CD4-positive, alpha-beta T cell (primary cell): ENCODE measurements at regions not wholly inside any gene's neighbourhood (a gene's known extent, or its start where the extent isn't known, plus 50 kb on each side); places are given as distances from the start of the nearest gene placed in this dataset.
"Not testable (repeated sequence)": the region's sequence is repeated elsewhere in the genome, so short reads cannot be mapped to it uniquely, and the experiment has no call there.

Experiments used
- ATAC-seq: fragments of 200-7000 bp; cut with Tn5 transposase; one replicate; pipeline ENCODE4 v1.10.0; 2022; ENCODE audit warnings: mild to moderate bottlenecking; ENCODE audit not compliant: poor library complexity
- CTCF ChIA-PET: fragments of 350-600 bp; sonication (Branson Sonifier 250); formaldehyde crosslinking; loops from one replicate; lab custom pipeline; 2021; ENCODE audit warnings: antibody characterized with exemption, inconsistent platforms; lab: Charles Lee
- POLR2A ChIA-PET: fragments of 350-600 bp; sonication (Branson Sonifier 250); formaldehyde crosslinking; loops from one replicate; lab custom pipeline; 2021; ENCODE audit warnings: antibody characterized with exemption, inconsistent platforms; lab: Charles Lee
- DNase-seq, 14 experiments: peaks; one replicate each; pipeline ENCODE4 v3.0.0-alpha.2; 2013 to 2020; ENCODE audit warnings: mixed read lengths in 2 of 14
- H3K27ac ChIP-seq, 2 donors: one replicate each; pipeline versions ENCODE4 v1.5.1 to v1.7.0; 2013; ENCODE audit warnings: low read length in 2 of 2, low read depth in 1 of 2, mild to moderate bottlenecking in 1 of 2
- H3K27me3 ChIP-seq, 2 experiments: 1 replicate in 1 of 2; 2 replicates in 1 of 2; pipeline versions ENCODE4 v1.6.1 to v1.7.0; 2013; ENCODE audit warnings: low read length in 2 of 2, control low read depth in 1 of 2, mild to moderate bottlenecking in 1 of 2, moderate library complexity in 1 of 2; ENCODE audit not compliant: insufficient read depth in 2 of 2, control insufficient read depth in 1 of 2
- H3K36me3 ChIP-seq: one replicate; pipeline ENCODE4 v1.6.1; 2013; ENCODE audit warnings: low read length, control low read depth; ENCODE audit not compliant: insufficient read depth
- H3K4me1 ChIP-seq: one replicate; pipeline ENCODE4 v1.6.1; 2013; ENCODE audit warnings: low read length, control low read depth; ENCODE audit not compliant: insufficient read depth
- H3K4me3 ChIP-seq: one replicate; pipeline ENCODE4 v1.5.1; 2013; ENCODE audit warnings: mild to moderate bottlenecking, low read length, moderate library complexity
- H3K9me3 ChIP-seq, 2 experiments: 1 replicate in 1 of 2; 2 replicates in 1 of 2; pipeline versions ENCODE4 v1.6.1 to v1.7.0; 2013; ENCODE audit warnings: low read length in 2 of 2, mild to moderate bottlenecking in 2 of 2, control low read depth in 1 of 2, moderate library complexity in 1 of 2; ENCODE audit not compliant: control insufficient read depth in 1 of 2, insufficient read depth in 1 of 2
- H3K27ac Mint-ChIP-seq: one replicate; pipeline ENCODE4 v1.8.0; 2020; ENCODE audit warnings: mixed read lengths
- H3K27me3 Mint-ChIP-seq: one replicate; pipeline ENCODE4 v1.8.0; 2021; ENCODE audit warnings: mixed read lengths
- H3K36me3 Mint-ChIP-seq: one replicate; pipeline ENCODE4 v1.8.0; 2021; ENCODE audit warnings: low read depth, mixed read lengths
- H3K4me1 Mint-ChIP-seq: one replicate; pipeline ENCODE4 v1.8.0; 2021; ENCODE audit warnings: low read depth, mixed read lengths
- H3K4me3 Mint-ChIP-seq: one replicate; pipeline ENCODE4 v1.8.0; 2020; ENCODE audit warnings: mild to moderate bottlenecking, mixed read lengths
- H3K9me3 Mint-ChIP-seq: one replicate; pipeline ENCODE4 v1.8.0; 2020; ENCODE audit warnings: mixed read lengths
- CTCF ChIP-seq: fragments of 200-600 bp; IDR thresholded peaks from one replicate; pipeline ENCODE4 v1.8.0; 2022; ENCODE audit warnings: antibody characterized with exemption, mild to moderate bottlenecking
- intact Hi-C, 2 experiments: fragments of 100-400 bp; cut with DNase I in 1 of 2; cut with micrococcal nuclease in 1 of 2; formaldehyde crosslinking; loops; one replicate each; pipeline versions ENCODE4 v1.15.1 to v1.9.0; 2023 to 2025; cut with DNase I, micrococcal nuclease

GRCh38 chr3:56935811-56936210 is 124.7 kb upstream of the SPATA12 start:
- no peaks in the 10 kb centered on the region for H3K36me3 ChIP-seq
- peaks cover 3% of the 10 kb centered on the region for H3K9me3 Mint-ChIP-seq
- no peaks in the 10 kb centered on the region for H3K36me3 Mint-ChIP-seq
- H3K9me3 ChIP-seq = peaks cover 4 to 7% of the 10 kb centered on the region in 2 experiments
- DNase-seq (no peak), ATAC-seq (no peak)
- CTCF ChIA-PET = no interaction called here
- H3K27me3 ChIP-seq = no peaks in the 10 kb centered on the region
- H3K4me3 Mint-ChIP-seq = no peak overlapping the region
- TF ChIP-seq CTCF = no peak
- no peak overlapping the region for H3K4me3 ChIP-seq
- no peak overlapping the region for H3K27ac ChIP-seq
- POLR2A ChIA-PET = no interaction called here
- H3K4me1 ChIP-seq = no peaks in the 10 kb centered on the region
- H3K27me3 Mint-ChIP-seq = no peaks in the 10 kb centered on the region
- intact Hi-C loops = no loop called here
- H3K27ac Mint-ChIP-seq = no peak overlapping the region
- H3K4me1 Mint-ChIP-seq = peaks cover 7% of the 10 kb centered on the region

GRCh38 chr3:56934481-56934880 is 126.0 kb upstream of the SPATA12 start:
- H3K4me1 ChIP-seq, H3K27me3 ChIP-seq, CTCF ChIA-PET, H3K4me3 ChIP-seq, H3K9me3 Mint-ChIP-seq, H3K9me3 ChIP-seq, H3K36me3 ChIP-seq, H3K27ac ChIP-seq, ATAC-seq, DNase-seq, H3K4me3 Mint-ChIP-seq, H3K27me3 Mint-ChIP-seq, POLR2A ChIA-PET, H3K36me3 Mint-ChIP-seq, H3K27ac Mint-ChIP-seq: not testable (repeated sequence)
- intact Hi-C loops = loop anchor here in 1 of 2 experiments (5.0 kb wide), 1 partner anchor 53 kb away; no protein-coding TSS in a partner anchor
- H3K4me1 Mint-ChIP-seq = peaks cover 19% of the 10 kb centered on the region

DNA sequence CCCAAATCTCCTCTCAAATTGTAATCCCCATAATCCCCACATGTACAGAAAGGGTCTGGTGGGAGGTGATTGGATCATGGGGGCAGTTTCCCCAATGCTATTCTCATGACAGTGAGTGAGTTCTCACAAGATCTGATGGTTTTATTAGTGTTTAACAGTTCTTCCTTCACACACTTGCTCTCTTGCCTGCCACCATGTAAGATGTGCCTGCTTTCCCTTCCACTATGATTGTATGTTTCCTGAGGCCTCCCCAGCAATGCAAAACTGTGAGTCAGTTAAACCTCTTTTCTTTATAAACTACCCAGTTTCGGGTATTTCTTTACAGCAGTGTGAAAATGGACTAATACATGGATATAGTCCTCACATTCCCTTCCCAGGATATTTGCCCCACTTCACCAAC is 126.7 kb upstream of the SPATA12 start:
- Mint-ChIP-seq H3K4me1 (peaks cover 26% of the 10 kb centered on the region), H3K4me3 (no peak overlapping the region), H3K36me3 (no peaks in the 10 kb centered on the region), H3K9me3 (peaks cover 4% of the 10 kb centered on the region), H3K27ac (no peak overlapping the region), H3K27me3 (no peaks in the 10 kb centered on the region)
- Histone ChIP-seq H3K27ac (no peak overlapping the region), H3K4me3 (no peak overlapping the region), H3K9me3 (peaks cover 4 to 7% of the 10 kb centered on the region in 2 experiments), H3K36me3 (no peaks in the 10 kb centered on the region), H3K4me1 (peaks cover 12% of the 10 kb centered on the region), H3K27me3 (no peaks in the 10 kb centered on the region)
- DNase-seq (no peak), ATAC-seq (no peak)
- intact Hi-C loops = loop anchor here in 1 of 2 experiments (5.0 kb wide), 1 partner anchor 53 kb away; no protein-coding TSS in a partner anchor
- ChIA-PET POLR2A (no interaction called here), CTCF (no interaction called here)
- no peak for TF ChIP-seq CTCF

- no peaks in the 10 kb centered on the region for H3K36me3 Mint-ChIP-seq
- POLR2A ChIA-PET = no interaction called here
- no peaks in the 10 kb centered on the region for H3K27me3 Mint-ChIP-seq
- Histone ChIP-seq H3K27me3 (no peaks in the 10 kb centered on the region), H3K36me3 (no peaks in the 10 kb centered on the region), H3K4me1 (peaks cover 22% of the 10 kb centered on the region), H3K4me3 (no peak overlapping the region), H3K27ac (no peak overlapping the region), H3K9me3 (peaks cover 4 to 7% of the 10 kb centered on the region in 2 experiments)
- CTCF ChIA-PET = no interaction called here
- TF ChIP-seq CTCF = no peak
- peaks cover 35% of the 10 kb centered on the region for H3K4me1 Mint-ChIP-seq
- H3K4me3 Mint-ChIP-seq = no peak overlapping the region
- peaks cover 5% of the 10 kb centered on the region for H3K9me3 Mint-ChIP-seq
- ATAC-seq (no peak), DNase-seq (no peak)
- no peak overlapping the region for H3K27ac Mint-ChIP-seq
- intact Hi-C loops = loop anchor here in 1 of 2 experiments (5.0 kb wide), 1 partner anchor 54 kb away; no protein-coding TSS in a partner anchor
These were observed 127.6 kb upstream of the SPATA12 start for GRCh38 chr3:56932866-56933265.
